ENCODE measurements at regions not wholly inside any gene's neighbourhood (a gene's known extent, or its start where the extent isn't known, plus 50 kb on each side); places are given as distances from the start of the nearest gene placed in this dataset.
A peak's percentile ranks its signal among the peaks of the same experiment; 100 is the strongest.

GRCh38 chr2:122168799-122169198 is 413.3 kb downstream of the TSN start:
- ChIA-PET CTCF (ENCODE audit: partially characterized antibody) (interaction anchor here (0.6 to 1.7 kb wide), 24 partner anchors 9 to 357 kb away, joined by 3 to 8 read pairs (median 3); no protein-coding TSS in a partner anchor), POLR2A (ENCODE audit: partially characterized antibody) (interaction anchor here (1.4 kb wide), 1 partner anchor 11 kb away, joined by 4 read pairs; no protein-coding TSS in a partner anchor)
- Histone ChIP-seq H2BK120ac (replicated peaks; ENCODE audit: low read depth, low read length) (no peak overlapping the region), H3K4me3 (ENCODE audit: extremely low read depth in 1 of 4, insufficient read depth in 2 of 4, low read depth in 3 of 4, low read length in 4 of 4) (no peak overlapping the region), H2AK5ac (ENCODE audit: low read depth, low read length) (no peak overlapping the region), H2BK5ac (ENCODE audit: low read depth, low read length) (no peak overlapping the region), H3K23me2 (ENCODE audit: low read depth, low read length) (no peaks in the 10 kb centered on the region), H3K23ac (ENCODE audit: insufficient read length) (no peak overlapping the region), H3K56ac (replicated peaks; ENCODE audit: insufficient read length, low read depth, low read length) (no peak overlapping the region), H4K91ac (replicated peaks; ENCODE audit: insufficient read length, low read length) (no peak overlapping the region), H3K4me2 (ENCODE audit: insufficient read depth in 1 of 2, low read depth in 2 of 2, low read length in 2 of 2) (no peak overlapping the region), H4K5ac (ENCODE audit: insufficient read length, low read depth, low read length) (no peak overlapping the region), H4K20me1 (replicated peaks in 1 of 2; ENCODE audit: control insufficient read depth in 1 of 2, insufficient read depth in 2 of 2, low read length in 2 of 2) (no peaks in the 10 kb centered on the region), H2AFZ (ENCODE audit: low read length) (peak overlapping the region; percentile 86; the same call in 1 of the 2 replicates), H3K18ac (ENCODE audit: extremely low read depth, low read length) (no peak overlapping the region), H3K9ac (replicated peaks in 1 of 4; ENCODE audit: extremely low read depth in 1 of 4, low read depth in 3 of 4, low read length in 3 of 4) (no peak overlapping the region), H2BK12ac (ENCODE audit: low read depth, low read length) (no peak overlapping the region), H3K27me3 (replicated peaks in 1 of 4; ENCODE audit: control insufficient read depth in 3 of 4, extremely low read depth in 1 of 4, insufficient read depth in 3 of 4, low read length in 3 of 4) (no peaks in the 10 kb centered on the region), H2BK20ac (ENCODE audit: low read length) (no peak overlapping the region), H3K36me3 (ENCODE audit: control insufficient read depth in 2 of 4, insufficient read depth in 4 of 4, low read length in 3 of 4) (no peaks in the 10 kb centered on the region), H3K4me1 (replicated peaks in 1 of 4; ENCODE audit: control insufficient read depth in 3 of 4, insufficient read depth in 4 of 4, low read length in 3 of 4) (no peaks in the 10 kb centered on the region), H3K79me1 (ENCODE audit: low read depth, low read length) (no peaks in the 10 kb centered on the region), H3K9me3 (ENCODE audit: insufficient read depth in 2 of 2, low read depth in 1 of 2, low read length in 1 of 2) (no peaks in the 10 kb centered on the region), H4K8ac (ENCODE audit: extremely low read depth, insufficient read depth, low read length) (no peak overlapping the region), H2BK15ac (ENCODE audit: low read length) (no peak overlapping the region), H3K27ac (ENCODE audit: low read depth, low read length) (no peak overlapping the region), H3K4ac (replicated peaks; ENCODE audit: insufficient read length, low read depth, low read length) (no peak overlapping the region), H3K14ac (ENCODE audit: insufficient read length) (no peak overlapping the region), H3K79me2 (ENCODE audit: control insufficient read depth in 1 of 2, insufficient read depth in 2 of 2, low read length in 2 of 2) (no peaks in the 10 kb centered on the region)
- 80% methylated on average over 3 of the region's 3 CpGs; no CpG with 5 or more reads in 1 of the 2 experiments for WGBS, 2 experiments (ENCODE audit: extremely low coverage in 1 of 2, insufficient coverage in 1 of 2, insufficient read length in 1 of 2, insufficient replicate concordance in 2 of 2, low coverage in 1 of 2, low lambda C conversion rate in 2 of 2, missing lambda C conversion rate in 1 of 2)
- no peak for FAIRE-seq
- DNase-seq (ENCODE audit: low read depth in 1 of 2, low spot score in 2 of 2): peak; percentile 13 to 54
- TF ChIP-seq SIN3A (conservative IDR thresholded peaks at IDR 0.05 in 1 of 2, IDR thresholded peaks at IDR 0.05 in 1 of 2; ENCODE audit: low read depth in 1 of 2, low read length in 2 of 2) (no peak), HDAC6 (IDR thresholded peaks at IDR 0.05; ENCODE audit: low read depth, low read length) (no peak), MAFK (IDR thresholded peaks at IDR 0.05; ENCODE audit: low read depth, low read length) (no peak), POLR2AphosphoS5 (IDR thresholded peaks at IDR 0.05; ENCODE audit: low read depth, low read length) (no peak), SIX5 (IDR thresholded peaks at IDR 0.05; ENCODE audit: low read depth, low read length) (no peak), MAX (IDR thresholded peaks at IDR 0.05) (no peak), RAD21 (IDR thresholded peaks at IDR 0.05 in 1 of 2, conservative IDR thresholded peaks at IDR 0.05 in 1 of 2; ENCODE audit: low read depth in 2 of 2, low read length in 2 of 2) (peak; percentile 53 to 70), BRCA1 (IDR thresholded peaks at IDR 0.05; ENCODE audit: low read depth, low read length) (no peak), CBX8 (IDR thresholded peaks at IDR 0.05; ENCODE audit: borderline replicate concordance, low read depth, low read length) (no peak), CTCF (IDR thresholded peaks at IDR 0.05; ENCODE audit: control extremely low read depth in 1 of 3, insufficient read depth in 1 of 3, low read depth in 1 of 3, low read length in 3 of 3) (peak; percentile 60 to 70 (median 67)), NANOG (IDR thresholded peaks at IDR 0.05; ENCODE audit: insufficient read depth, low read depth, low read length, poor library complexity, severe bottlenecking) (no peak)
